Panc1 (cell line): ENCODE measurements at regions not wholly inside any gene's neighbourhood (a gene's known extent, or its start where the extent isn't known, plus 50 kb on each side); places are given as distances from the start of the nearest gene placed in this dataset.

Source experiments
- ATAC-seq: fragments of 200-7000 bp; cut with Tn5 transposase; 2 replicates; pipeline ENCODE4 v1.9.1; 2020; ENCODE audit warnings: mild to moderate bottlenecking, moderate library complexity
- BruUV-seq: library from RNA; stranded (reverse); fragments of 400-500 nt; replicated peaks from 2 replicates; lab custom pipeline; 2021; lab: Mats Ljungman, UMichigan
- CTCF ChIA-PET: fragments of 300-600 bp; sonication (Branson Sonifier 250); formaldehyde crosslinking; loops from one replicate; lab custom pipeline; 2022; ENCODE audit warnings: antibody characterized with exemption; lab: Charles Lee
- POLR2A ChIA-PET: fragments of 300-600 bp; sonication (Branson Sonifier 250); formaldehyde crosslinking; loops from one replicate; lab custom pipeline; 2022; ENCODE audit warnings: antibody characterized with exemption; lab: Charles Lee
- DNase-seq: peaks from one replicate; pipeline ENCODE4 v3.0.0-alpha.2; 2010; ENCODE audit warnings: low read depth, low spot score
- H3K27ac ChIP-seq: 2 replicates; pipeline ENCODE4 v1.5.1; 2011; ENCODE audit warnings: mild to moderate bottlenecking, low read length, inconsistent platforms
- H3K27me3 ChIP-seq: fragments of 200-500 bp; sonication (Bioruptor generic); 2 replicates; pipeline ENCODE4 v1.6.0; 2014; ENCODE audit warnings: low read length, inconsistent platforms; ENCODE audit not compliant: control insufficient read depth, insufficient read depth
- H3K36me3 ChIP-seq: fragments of 200-500 bp; sonication (Bioruptor generic); 2 replicates; pipeline ENCODE4 v1.5.1; 2014; ENCODE audit warnings: inconsistent platforms, mild to moderate bottlenecking, low read length, moderate library complexity; ENCODE audit not compliant: control insufficient read depth, insufficient read depth
- H3K4me1 ChIP-seq: 2 replicates; pipeline ENCODE4 v1.5.1; 2011; ENCODE audit warnings: inconsistent platforms, mild to moderate bottlenecking, low read length, moderate library complexity; ENCODE audit not compliant: control insufficient read depth, insufficient read depth
- H3K4me3 ChIP-seq, 2 experiments: 2 replicates each; pipeline ENCODE4 v1.5.1; 2011 to 2012; ENCODE audit warnings: low read depth in 2 of 2, low read length in 2 of 2, mild to moderate bottlenecking in 2 of 2, inconsistent platforms in 1 of 2, moderate library complexity in 1 of 2
- H3K9me3 ChIP-seq: fragments of 200-500 bp; sonication (Bioruptor generic); 2 replicates; pipeline ENCODE4 v1.5.1; 2014; ENCODE audit warnings: low read depth, mild to moderate bottlenecking, inconsistent platforms, low read length, moderate library complexity; ENCODE audit not compliant: control insufficient read depth, insufficient read depth
- CTCF ChIP-seq: fragments of 450-650 bp; IDR thresholded peaks from 2 replicates; pipeline ENCODE4 v1.5.1; 2017; ENCODE audit warnings: mild to moderate bottlenecking
- POLR2AphosphoS5 ChIP-seq: IDR thresholded peaks from 2 replicates; pipeline ENCODE4 v1.6.1; 2012; ENCODE audit warnings: mild to moderate bottlenecking, low read depth, low read length, moderate library complexity
- REST ChIP-seq, 2 experiments: IDR thresholded peaks; 2 replicates each; pipeline ENCODE4 v1.6.1; 2011 to 2012; ENCODE audit warnings: low read depth in 2 of 2, control low read depth in 1 of 2, low read length in 1 of 2, mild to moderate bottlenecking in 1 of 2, moderate library complexity in 1 of 2; ENCODE audit not compliant: insufficient read depth in 1 of 2
- SIN3A ChIP-seq: IDR thresholded peaks from 2 replicates; pipeline ENCODE4 v1.6.1; 2012; ENCODE audit warnings: low read depth, mild to moderate bottlenecking, low read length, moderate library complexity, borderline replicate concordance; ENCODE audit not compliant: insufficient read depth
- TCF7L2 ChIP-seq: IDR thresholded peaks from 2 replicates; pipeline ENCODE4 v1.6.1; 2011; ENCODE audit warnings: mild to moderate bottlenecking, low read depth, low read length, inconsistent platforms
- in situ Hi-C: cut with HindIII; loops from 2 replicates; pipeline ENCODE4 v1.10.0; 2016; ENCODE audit warnings: low sequenced_read_pairs, low pct_unique_long_range_greater_than_20kb
- intact Hi-C: fragments of 100-400 bp; cut with micrococcal nuclease; formaldehyde crosslinking; loops from one replicate; pipeline ENCODE4 v1.10.0; 2022; ENCODE audit not compliant: unreplicated experiment

- in situ Hi-C loops: no loop called here
- no peaks in the 10 kb centered on the region for H3K9me3 ChIP-seq
- BruUV-seq: no TSS peak
- no peak overlapping the region for H3K27ac ChIP-seq
- ATAC-seq: no peak
- no peaks in the 10 kb centered on the region for H3K27me3 ChIP-seq
- TF ChIP-seq CTCF: no peak
- TF ChIP-seq REST (IDR thresholded peaks at IDR 0.05; ENCODE audit: insufficient read depth in 1 of 2, low read depth in 2 of 2, low read length in 1 of 2): no peak
- TF ChIP-seq POLR2AphosphoS5: no peak
- no peak for TF ChIP-seq SIN3A
- TF ChIP-seq TCF7L2: no peak
- H3K4me3 ChIP-seq: no peak overlapping the region
- no peaks in the 10 kb centered on the region for H3K36me3 ChIP-seq
- no peak for DNase-seq
- ChIA-PET CTCF (no interaction called here), POLR2A (no interaction called here)
- H3K4me1 ChIP-seq: no peaks in the 10 kb centered on the region
- intact Hi-C loops: no loop called here
These were observed 431.3 kb downstream of the MRPL39 start for GRCh38 chr21:25175938-25176337.

- no peaks in the 10 kb centered on the region for H3K27me3 ChIP-seq
- no peak for ATAC-seq
- intact Hi-C loops (no loop called here), in situ Hi-C loops (no loop called here)
- ChIA-PET POLR2A (no interaction called here), CTCF (no interaction called here)
- H3K9me3 ChIP-seq: no peaks in the 10 kb centered on the region
- H3K4me3 ChIP-seq: no peak overlapping the region
- H3K27ac ChIP-seq: no peak overlapping the region
- TF ChIP-seq TCF7L2 (no peak), POLR2AphosphoS5 (no peak), REST (IDR thresholded peaks at IDR 0.05; ENCODE audit: insufficient read depth in 1 of 2, low read depth in 2 of 2, low read length in 1 of 2) (no peak), CTCF (no peak), SIN3A (no peak)
- no TSS peak for BruUV-seq
- no peaks in the 10 kb centered on the region for H3K36me3 ChIP-seq
- no peaks in the 10 kb centered on the region for H3K4me1 ChIP-seq
- DNase-seq: no peak
These were observed 435.8 kb downstream of the MRPL39 start for GRCh38 chr21:25171438-25171837.
